ENCODE measurements at regions not wholly inside any gene's neighbourhood (a gene's known extent, or its start where the extent isn't known, plus 50 kb on each side); places are given as distances from the start of the nearest gene placed in this dataset.

GRCh38 chr15:36373550-36373949 is 205.9 kb upstream of the CDIN1 start:
- Histone ChIP-seq H3K79me2 (ENCODE audit: control insufficient read depth, insufficient read depth, low read length, unreplicated experiment) (no peaks in the 10 kb centered on the region), H3K36me3 (ENCODE audit: insufficient read depth, low read length) (no peaks in the 10 kb centered on the region), H3K27ac (ENCODE audit: low read depth, low read length) (peak overlapping the region; percentile 22; the same call in 1 of the 2 replicates), H3K4me3 (ENCODE audit: low read depth, low read length) (no peak overlapping the region), H2AFZ (ENCODE audit: low read length, unreplicated experiment) (peak overlapping the region; percentile 71), H3K27me3 (ENCODE audit: insufficient read depth, low read length) (no peaks in the 10 kb centered on the region), H3K4me1 (ENCODE audit: control insufficient read depth, insufficient read depth, low read length, unreplicated experiment) (peaks cover 51% of the 10 kb centered on the region)

GRCh38 chr15:36389107-36389506 is 190.3 kb upstream of the CDIN1 start:
- Histone ChIP-seq H3K4me1 (ENCODE audit: control insufficient read depth, insufficient read depth, low read length, unreplicated experiment) (no peaks in the 10 kb centered on the region), H3K36me3 (ENCODE audit: insufficient read depth, low read length) (no peaks in the 10 kb centered on the region), H3K27ac (ENCODE audit: low read depth, low read length) (no peak overlapping the region), H3K4me3 (ENCODE audit: low read depth, low read length) (no peak overlapping the region), H3K79me2 (ENCODE audit: control insufficient read depth, insufficient read depth, low read length, unreplicated experiment) (no peaks in the 10 kb centered on the region), H3K27me3 (ENCODE audit: insufficient read depth, low read length) (no peaks in the 10 kb centered on the region), H2AFZ (ENCODE audit: low read length, unreplicated experiment) (no peak overlapping the region)

GRCh38 chr15:36390491-36390890 is 188.9 kb upstream of the CDIN1 start:
- Histone ChIP-seq H3K36me3 (ENCODE audit: insufficient read depth, low read length) (no peaks in the 10 kb centered on the region), H3K4me3 (ENCODE audit: low read depth, low read length) (no peak overlapping the region), H3K79me2 (ENCODE audit: control insufficient read depth, insufficient read depth, low read length, unreplicated experiment) (no peaks in the 10 kb centered on the region), H3K27ac (ENCODE audit: low read depth, low read length) (no peak overlapping the region), H2AFZ (ENCODE audit: low read length, unreplicated experiment) (no peak overlapping the region), H3K4me1 (ENCODE audit: control insufficient read depth, insufficient read depth, low read length, unreplicated experiment) (no peaks in the 10 kb centered on the region), H3K27me3 (ENCODE audit: insufficient read depth, low read length) (no peaks in the 10 kb centered on the region)

- Histone ChIP-seq H3K4me3 (ENCODE audit: low read depth, low read length) (no peak overlapping the region), H3K4me1 (ENCODE audit: control insufficient read depth, insufficient read depth, low read length, unreplicated experiment) (no peaks in the 10 kb centered on the region), H3K36me3 (ENCODE audit: insufficient read depth, low read length) (no peaks in the 10 kb centered on the region), H3K79me2 (ENCODE audit: control insufficient read depth, insufficient read depth, low read length, unreplicated experiment) (no peaks in the 10 kb centered on the region), H3K27ac (ENCODE audit: low read depth, low read length) (no peak overlapping the region), H2AFZ (ENCODE audit: low read length, unreplicated experiment) (no peak overlapping the region), H3K27me3 (ENCODE audit: insufficient read depth, low read length) (no peaks in the 10 kb centered on the region)
Observed at GRCh38 chr15:36392676-36393266, 186.7 kb upstream of the CDIN1 start.

GRCh38 chr15:36398212-36398611 is 181.2 kb upstream of the CDIN1 start:
- no peaks in the 10 kb centered on the region for H3K79me2 ChIP-seq (ENCODE audit: control insufficient read depth, insufficient read depth, low read length, unreplicated experiment)
- no peaks in the 10 kb centered on the region for H3K36me3 ChIP-seq (ENCODE audit: insufficient read depth, low read length)
- no peak overlapping the region for H3K4me3 ChIP-seq (ENCODE audit: low read depth, low read length)
- H3K27ac ChIP-seq (ENCODE audit: low read depth, low read length): no peak overlapping the region
- no peak overlapping the region for H2AFZ ChIP-seq (ENCODE audit: low read length, unreplicated experiment)
- H3K4me1 ChIP-seq (ENCODE audit: control insufficient read depth, insufficient read depth, low read length, unreplicated experiment): peaks cover 10% of the 10 kb centered on the region
- H3K27me3 ChIP-seq (ENCODE audit: insufficient read depth, low read length): no peaks in the 10 kb centered on the region

DNA sequence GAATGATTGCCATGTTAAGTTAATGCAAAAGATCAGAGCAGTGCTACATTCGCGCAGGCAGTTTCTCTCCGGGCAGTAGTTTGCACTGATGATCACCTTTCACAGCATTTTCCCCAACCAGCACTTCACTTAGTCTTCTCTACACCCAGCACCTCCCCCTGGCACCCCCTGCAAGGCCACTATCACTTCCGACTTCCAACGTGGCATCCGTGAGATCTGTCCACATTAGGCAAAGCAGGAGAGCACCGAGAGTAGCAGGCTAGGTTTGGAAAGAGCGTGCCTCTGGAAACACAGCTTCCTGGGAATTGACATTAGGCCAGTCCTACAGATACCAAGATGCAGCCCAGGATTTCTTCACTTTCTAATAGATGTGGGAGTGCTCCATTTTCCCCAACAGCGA is 180.2 kb upstream of the CDIN1 start:
- H3K27ac ChIP-seq (ENCODE audit: low read depth, low read length): no peak overlapping the region
- H3K4me1 ChIP-seq (ENCODE audit: control insufficient read depth, insufficient read depth, low read length, unreplicated experiment): peaks cover 10% of the 10 kb centered on the region
- H3K4me3 ChIP-seq (ENCODE audit: low read depth, low read length): no peak overlapping the region
- no peaks in the 10 kb centered on the region for H3K36me3 ChIP-seq (ENCODE audit: insufficient read depth, low read length)
- no peak overlapping the region for H2AFZ ChIP-seq (ENCODE audit: low read length, unreplicated experiment)
- H3K79me2 ChIP-seq (ENCODE audit: control insufficient read depth, insufficient read depth, low read length, unreplicated experiment): no peaks in the 10 kb centered on the region
- H3K27me3 ChIP-seq (ENCODE audit: insufficient read depth, low read length): no peaks in the 10 kb centered on the region

GRCh38 chr15:36400936-36401585 is 178.4 kb upstream of the CDIN1 start:
- Histone ChIP-seq H3K4me3 (ENCODE audit: low read depth, low read length) (peak overlapping the region; percentile 76), H3K36me3 (ENCODE audit: insufficient read depth, low read length) (no peaks in the 10 kb centered on the region), H3K4me1 (ENCODE audit: control insufficient read depth, insufficient read depth, low read length, unreplicated experiment) (peaks cover 10% of the 10 kb centered on the region), H3K79me2 (ENCODE audit: control insufficient read depth, insufficient read depth, low read length, unreplicated experiment) (no peaks in the 10 kb centered on the region), H2AFZ (ENCODE audit: low read length, unreplicated experiment) (peak overlapping the region; percentile 35), H3K27ac (ENCODE audit: low read depth, low read length) (no peak overlapping the region; the same call in 1 of the 2 replicates), H3K27me3 (ENCODE audit: insufficient read depth, low read length) (no peaks in the 10 kb centered on the region)

DNA sequence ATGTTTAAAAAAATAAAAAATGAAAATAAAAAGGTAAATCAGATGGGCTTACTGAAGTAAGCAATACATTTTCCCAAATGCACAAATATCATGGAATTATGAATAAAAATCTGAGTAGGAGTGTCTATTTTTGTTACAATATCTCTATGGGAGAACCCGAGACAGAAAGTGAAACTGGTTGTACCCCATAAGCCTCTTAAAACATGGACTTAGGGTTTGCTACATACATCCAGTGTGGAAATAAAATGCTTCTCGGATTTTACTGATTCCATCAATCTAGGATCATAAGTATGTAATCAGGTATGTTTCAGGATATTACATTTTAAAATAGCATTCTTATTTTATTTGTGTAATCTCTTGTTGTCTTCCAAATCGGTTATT is 177.8 kb upstream of the CDIN1 start:
- Histone ChIP-seq H3K4me3 (ENCODE audit: low read depth, low read length) (peak overlapping the region; percentile 76), H3K27me3 (ENCODE audit: insufficient read depth, low read length) (no peaks in the 10 kb centered on the region), H2AFZ (ENCODE audit: low read length, unreplicated experiment) (peak overlapping the region; percentile 94), H3K36me3 (ENCODE audit: insufficient read depth, low read length) (no peaks in the 10 kb centered on the region), H3K79me2 (ENCODE audit: control insufficient read depth, insufficient read depth, low read length, unreplicated experiment) (no peaks in the 10 kb centered on the region), H3K4me1 (ENCODE audit: control insufficient read depth, insufficient read depth, low read length, unreplicated experiment) (peaks cover 15% of the 10 kb centered on the region), H3K27ac (ENCODE audit: low read depth, low read length) (peak overlapping the region; percentile 17)

GRCh38 chr15:36403351-36403750 is 176.1 kb upstream of the CDIN1 start:
- H2AFZ ChIP-seq (ENCODE audit: low read length, unreplicated experiment): no peak overlapping the region
- no peak overlapping the region for H3K27ac ChIP-seq (ENCODE audit: low read depth, low read length)

DNA sequence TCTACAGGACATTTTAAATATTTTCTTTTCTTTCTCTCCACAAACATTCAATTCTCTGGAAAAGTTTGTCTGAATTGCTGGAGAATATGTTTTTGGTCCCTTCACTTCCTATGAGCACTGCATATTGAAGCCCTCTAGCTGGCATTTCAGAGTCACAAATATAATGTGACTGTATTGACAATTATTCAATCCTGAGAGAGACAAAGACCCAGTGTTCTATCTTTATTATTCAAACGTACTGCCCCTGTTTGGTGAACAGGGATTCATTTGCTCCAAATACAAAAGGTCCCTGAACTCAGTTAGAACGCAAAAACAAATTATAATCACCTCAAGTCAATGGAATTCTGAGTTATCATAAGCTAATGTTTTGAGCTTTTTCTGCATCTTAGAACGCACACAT is 173.1 kb upstream of the CDIN1 start:
- Histone ChIP-seq H3K4me1 (ENCODE audit: control insufficient read depth, insufficient read depth, low read length, unreplicated experiment) (peaks cover 22% of the 10 kb centered on the region), H3K27me3 (ENCODE audit: insufficient read depth, low read length) (no peaks in the 10 kb centered on the region), H3K27ac (ENCODE audit: low read depth, low read length) (no peak overlapping the region), H3K36me3 (ENCODE audit: insufficient read depth, low read length) (no peaks in the 10 kb centered on the region), H3K4me3 (ENCODE audit: low read depth, low read length) (no peak overlapping the region), H2AFZ (ENCODE audit: low read length, unreplicated experiment) (no peak overlapping the region), H3K79me2 (ENCODE audit: control insufficient read depth, insufficient read depth, low read length, unreplicated experiment) (no peaks in the 10 kb centered on the region)

More at GRCh38 chr15:36403351-36403750, 176.1 kb upstream of the CDIN1 start:
- no peaks in the 10 kb centered on the region for H3K79me2 ChIP-seq (ENCODE audit: control insufficient read depth, insufficient read depth, low read length, unreplicated experiment)
- peaks cover 30% of the 10 kb centered on the region for H3K4me1 ChIP-seq (ENCODE audit: control insufficient read depth, insufficient read depth, low read length, unreplicated experiment)
- no peaks in the 10 kb centered on the region for H3K27me3 ChIP-seq (ENCODE audit: insufficient read depth, low read length)
- H3K4me3 ChIP-seq (ENCODE audit: low read depth, low read length): no peak overlapping the region
- no peaks in the 10 kb centered on the region for H3K36me3 ChIP-seq (ENCODE audit: insufficient read depth, low read length)

DNA sequence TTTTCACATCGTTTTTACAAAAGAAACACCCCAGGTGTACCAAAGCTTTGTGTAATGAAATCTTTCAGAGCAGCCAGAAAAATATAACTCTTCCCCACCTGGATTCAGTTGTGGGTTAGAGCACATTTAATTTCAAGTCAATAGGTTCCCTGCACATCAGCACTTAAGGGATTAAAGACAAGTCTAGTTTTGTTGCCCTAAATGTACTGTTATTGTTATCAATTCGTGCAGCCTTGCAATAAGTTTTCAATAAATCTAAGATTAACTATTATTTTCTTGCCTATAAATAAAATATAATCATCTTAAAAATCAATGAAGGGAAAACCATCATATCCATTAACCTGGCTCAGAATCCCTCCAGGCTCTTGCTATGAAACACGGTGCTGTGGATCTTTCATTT is 172.5 kb upstream of the CDIN1 start:
- H3K4me1 ChIP-seq (ENCODE audit: control insufficient read depth, insufficient read depth, low read length, unreplicated experiment): peaks cover 20% of the 10 kb centered on the region
- no peaks in the 10 kb centered on the region for H3K36me3 ChIP-seq (ENCODE audit: insufficient read depth, low read length)
- no peak overlapping the region for H3K27ac ChIP-seq (ENCODE audit: low read depth, low read length)
- H3K79me2 ChIP-seq (ENCODE audit: control insufficient read depth, insufficient read depth, low read length, unreplicated experiment): no peaks in the 10 kb centered on the region
- H3K27me3 ChIP-seq (ENCODE audit: insufficient read depth, low read length): no peaks in the 10 kb centered on the region
- no peak overlapping the region for H2AFZ ChIP-seq (ENCODE audit: low read length, unreplicated experiment)
- H3K4me3 ChIP-seq (ENCODE audit: low read depth, low read length): no peak overlapping the region
